ENCODE measurements at regions not wholly inside any gene's neighbourhood (a gene's known extent, or its start where the extent isn't known, plus 50 kb on each side); places are given as distances from the start of the nearest gene placed in this dataset.
"Not testable (repeated sequence)": the region's sequence is repeated elsewhere in the genome, so short reads cannot be mapped to it uniquely, and the experiment has no call there.

DNA sequence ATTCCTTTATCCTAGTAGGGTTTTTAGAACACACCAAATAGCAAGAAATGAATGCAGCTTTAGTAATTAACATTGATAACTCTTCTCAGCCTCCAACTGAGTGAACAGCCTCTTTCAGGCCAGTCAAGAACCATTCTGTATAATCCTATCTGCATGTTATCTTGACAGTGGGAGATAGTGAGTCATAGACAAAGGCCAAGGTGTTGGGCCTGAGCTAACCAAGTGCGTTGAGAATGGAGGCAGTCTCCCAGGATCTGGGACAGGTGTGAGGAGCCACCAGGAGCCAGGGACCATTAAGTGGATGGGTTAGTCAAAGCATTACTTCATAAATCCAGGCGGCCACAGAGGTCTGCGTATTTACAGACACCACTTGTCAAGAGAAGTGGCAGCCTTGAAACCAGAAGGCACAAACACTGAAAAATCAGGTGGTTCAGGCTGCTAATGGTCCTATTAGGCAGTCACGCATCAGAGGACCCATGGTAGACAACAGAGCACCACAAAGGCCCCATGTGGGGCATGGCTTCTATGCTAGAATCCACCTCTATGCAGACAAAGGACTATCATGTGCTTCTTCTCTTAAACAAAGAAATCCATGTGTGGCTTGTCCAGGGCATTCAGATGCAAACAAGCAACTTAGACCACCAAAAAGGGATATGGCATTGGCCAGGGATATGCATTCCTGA, 409.7 kb upstream of the PIK3R1 start:
- Histone ChIP-seq H3K36me3 (ENCODE audit: control insufficient read depth in 2 of 2, insufficient read depth in 2 of 2, low read length in 1 of 2) (no peaks in the 10 kb centered on the region), H3K27me3 (ENCODE audit: control insufficient read depth in 2 of 2, insufficient read depth in 1 of 2, low read length in 1 of 2) (no peaks in the 10 kb centered on the region), H3K27ac (ENCODE audit: low read depth in 1 of 2, low read length in 1 of 2) (no peak overlapping the region), H3K9me3 (ENCODE audit: control insufficient read depth in 2 of 2, insufficient read depth in 1 of 2, low read length in 1 of 2) (no peaks in the 10 kb centered on the region), H3K4me3 (ENCODE audit: low read length in 2 of 2) (no peak overlapping the region), H3K4me1 (ENCODE audit: control insufficient read depth in 2 of 2, insufficient read depth in 2 of 2, low read length in 2 of 2) (no peaks in the 10 kb centered on the region)
- no peak for DNase-seq (ENCODE audit: low read depth in 6 of 9, low spot score in 9 of 9)
- 98% methylated on average over 4 of the region's 4 CpGs for WGBS

DNA sequence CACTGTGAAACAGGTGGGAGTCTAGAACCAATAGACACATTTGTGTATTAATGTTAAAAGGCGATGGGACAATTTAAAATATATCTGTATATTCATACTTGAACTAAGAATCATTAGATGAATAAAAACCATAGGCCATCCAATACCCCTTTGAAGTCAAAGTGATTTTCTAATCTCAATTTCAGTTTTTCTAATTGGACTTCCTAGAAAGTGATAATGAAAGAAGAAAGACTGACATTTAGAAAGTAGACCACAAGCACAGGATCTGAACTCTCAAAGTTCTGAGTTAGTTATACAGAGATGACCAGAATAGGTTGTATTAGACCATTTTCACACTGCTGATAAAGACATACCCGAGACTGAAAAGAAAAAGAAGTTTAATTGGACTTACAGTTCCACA, 412.8 kb upstream of the PIK3R1 start:
- Histone ChIP-seq H3K27ac (ENCODE audit: low read depth in 1 of 2, low read length in 1 of 2) (no peak overlapping the region), H3K9me3 (ENCODE audit: control insufficient read depth in 2 of 2, insufficient read depth in 1 of 2, low read length in 1 of 2) (no peaks in the 10 kb centered on the region), H3K27me3 (ENCODE audit: control insufficient read depth in 2 of 2, insufficient read depth in 1 of 2, low read length in 1 of 2) (no peaks in the 10 kb centered on the region), H3K36me3 (ENCODE audit: control insufficient read depth in 2 of 2, insufficient read depth in 2 of 2, low read length in 1 of 2) (no peaks in the 10 kb centered on the region), H3K4me3 (ENCODE audit: low read length in 2 of 2) (no peak overlapping the region), H3K4me1 (ENCODE audit: control insufficient read depth in 2 of 2, insufficient read depth in 2 of 2, low read length in 2 of 2) (no peaks in the 10 kb centered on the region)
- DNase-seq (ENCODE audit: low read depth in 6 of 9, low spot score in 9 of 9): no peak
- WGBS: 93% methylated on average over 2 of the region's 2 CpGs

DNA sequence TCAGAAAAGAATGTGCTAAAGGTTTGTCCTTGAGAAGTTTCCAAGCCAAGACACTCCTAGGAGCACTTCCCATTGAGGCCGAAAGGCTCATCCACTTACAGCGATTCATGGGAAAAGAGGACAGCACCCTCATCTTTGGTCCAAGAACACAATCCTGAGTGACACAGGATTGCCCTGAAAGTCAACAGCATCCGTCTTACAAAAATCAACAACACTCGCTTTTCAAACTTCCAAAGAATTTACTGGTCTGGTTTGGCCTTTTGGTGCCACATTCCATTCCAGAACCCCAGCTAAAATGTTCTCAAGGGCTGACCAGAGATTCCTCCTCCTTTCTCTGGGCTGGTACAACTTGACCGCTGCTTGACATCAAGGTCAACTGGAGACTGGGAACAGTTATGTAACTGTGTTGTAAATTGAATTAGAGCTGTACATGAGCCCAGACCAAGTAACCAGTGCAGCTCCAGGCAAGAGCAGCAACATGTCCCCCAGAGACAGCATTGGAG, 415.8 kb upstream of the PIK3R1 start:
- no peak overlapping the region for H3K27ac ChIP-seq (ENCODE audit: low read depth in 1 of 2, low read length in 1 of 2)
- peaks cover 0 to 2% of the 10 kb centered on the region in 2 donors for H3K9me3 ChIP-seq (ENCODE audit: control insufficient read depth in 2 of 2, insufficient read depth in 1 of 2, low read length in 1 of 2)
- DNase-seq (ENCODE audit: low read depth in 6 of 9, low spot score in 9 of 9): no peak
- no peaks in the 10 kb centered on the region for H3K27me3 ChIP-seq (ENCODE audit: control insufficient read depth in 2 of 2, insufficient read depth in 1 of 2, low read length in 1 of 2)
- 95% methylated on average over 5 of the region's 5 CpGs for WGBS
- no peaks in the 10 kb centered on the region for H3K4me1 ChIP-seq (ENCODE audit: control insufficient read depth in 2 of 2, insufficient read depth in 2 of 2, low read length in 2 of 2)
- H3K4me3 ChIP-seq (ENCODE audit: low read length in 2 of 2): no peak overlapping the region
- no peaks in the 10 kb centered on the region for H3K36me3 ChIP-seq (ENCODE audit: control insufficient read depth in 2 of 2, insufficient read depth in 2 of 2, low read length in 1 of 2)

DNA sequence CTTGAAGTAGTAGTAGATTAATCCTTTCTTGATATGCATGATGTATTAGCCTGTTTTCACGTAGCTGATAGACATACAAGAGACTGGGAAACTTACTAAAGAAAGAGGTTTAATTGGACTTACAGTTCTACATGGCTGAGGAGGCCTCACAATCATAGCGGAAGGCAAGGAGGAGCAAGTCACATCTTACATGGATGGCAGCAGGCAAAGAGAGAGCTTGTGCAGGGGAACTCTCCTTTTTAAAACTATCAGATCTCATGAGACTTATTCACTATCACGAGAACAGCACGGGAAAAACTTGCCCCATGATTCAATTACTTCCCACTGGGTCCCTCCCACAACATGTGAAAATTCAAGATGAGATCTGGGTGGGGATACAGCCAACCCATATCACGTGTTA, 417.1 kb upstream of the PIK3R1 start:
- WGBS: 89% methylated on average over 5 of the region's 5 CpGs

DNA sequence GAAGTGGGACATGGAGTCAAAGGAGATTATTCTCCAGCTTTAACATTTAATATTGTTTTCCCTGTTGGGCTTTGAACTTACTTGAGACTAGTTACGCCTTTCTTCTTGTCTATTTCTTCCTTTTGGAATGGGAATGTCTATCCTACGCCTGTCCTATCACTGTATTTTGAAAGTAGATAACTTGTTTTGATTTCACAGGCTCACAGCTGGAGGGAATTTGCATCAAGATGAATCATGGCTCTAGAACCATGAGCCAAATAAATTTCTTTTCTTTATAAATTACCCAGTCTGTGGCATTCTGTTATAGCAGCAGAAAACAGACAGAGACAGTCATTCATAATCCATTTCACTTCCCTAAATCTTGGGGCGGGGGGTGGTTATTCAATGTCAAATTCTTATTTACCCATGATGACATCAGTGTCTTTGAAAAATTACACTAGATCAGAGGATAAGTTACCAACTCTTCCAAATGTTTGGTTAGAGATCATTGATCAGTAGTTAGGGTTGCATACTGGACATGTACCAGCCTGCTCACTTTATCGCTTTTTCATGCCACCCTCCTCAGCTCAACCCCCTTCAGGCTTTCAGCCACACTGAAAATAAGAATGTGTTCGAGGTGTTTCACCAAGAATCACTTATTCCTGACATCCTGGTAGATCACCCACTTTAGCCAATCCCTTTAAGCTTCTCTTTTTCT, 419.6 kb upstream of the PIK3R1 start:
- no peak overlapping the region for H3K4me3 ChIP-seq (ENCODE audit: low read length in 2 of 2)
- H3K9me3 ChIP-seq (ENCODE audit: control insufficient read depth in 2 of 2, insufficient read depth in 1 of 2, low read length in 1 of 2): peaks cover 0 to 2% of the 10 kb centered on the region in 2 donors
- no peak overlapping the region for H3K27ac ChIP-seq (ENCODE audit: low read depth in 1 of 2, low read length in 1 of 2)
- DNase-seq (ENCODE audit: low read depth in 6 of 9, low spot score in 9 of 9): no peak
- no peaks in the 10 kb centered on the region for H3K4me1 ChIP-seq (ENCODE audit: control insufficient read depth in 2 of 2, insufficient read depth in 2 of 2, low read length in 2 of 2)
- 95% methylated on average over 5 of the region's 5 CpGs for WGBS
- H3K36me3 ChIP-seq (ENCODE audit: control insufficient read depth in 2 of 2, insufficient read depth in 2 of 2, low read length in 1 of 2): no peaks in the 10 kb centered on the region
- no peaks in the 10 kb centered on the region for H3K27me3 ChIP-seq (ENCODE audit: control insufficient read depth in 2 of 2, insufficient read depth in 1 of 2, low read length in 1 of 2)

More for the DNA sequence above, 417.1 kb upstream of the PIK3R1 start:
- not testable (repeated sequence) for H3K27me3 ChIP-seq (ENCODE audit: control insufficient read depth in 2 of 2, insufficient read depth in 1 of 2, low read length in 1 of 2); H3K27ac ChIP-seq (ENCODE audit: low read depth in 1 of 2, low read length in 1 of 2); H3K4me3 ChIP-seq (ENCODE audit: low read length in 2 of 2); DNase-seq (ENCODE audit: low read depth in 6 of 9, low spot score in 9 of 9); H3K4me1 ChIP-seq (ENCODE audit: control insufficient read depth in 2 of 2, insufficient read depth in 2 of 2, low read length in 2 of 2); H3K9me3 ChIP-seq (ENCODE audit: control insufficient read depth in 2 of 2, insufficient read depth in 1 of 2, low read length in 1 of 2); H3K36me3 ChIP-seq (ENCODE audit: control insufficient read depth in 2 of 2, insufficient read depth in 2 of 2, low read length in 1 of 2)

DNA sequence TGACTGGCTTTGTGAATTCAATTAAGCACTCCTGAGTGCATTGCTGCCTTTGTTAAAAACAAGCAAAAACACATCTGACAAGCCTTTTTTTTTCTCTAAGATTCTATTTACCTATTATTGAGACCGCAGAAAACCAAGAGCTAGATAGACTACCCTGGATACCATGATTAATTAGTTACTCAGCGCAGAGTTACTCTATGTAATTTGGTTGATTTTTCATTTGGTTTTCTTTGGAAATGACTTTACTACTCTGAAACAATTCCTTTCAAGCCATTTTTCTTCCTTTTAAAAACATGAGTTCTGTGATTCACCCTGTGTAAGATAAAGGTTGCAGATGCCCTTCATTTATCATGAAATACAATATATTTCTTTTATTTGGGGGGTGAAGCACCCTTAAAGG, 421.6 kb upstream of the PIK3R1 start:
- Histone ChIP-seq H3K27ac (ENCODE audit: low read depth in 1 of 2, low read length in 1 of 2) (no peak overlapping the region), H3K36me3 (ENCODE audit: control insufficient read depth in 2 of 2, insufficient read depth in 2 of 2, low read length in 1 of 2) (no peaks in the 10 kb centered on the region), H3K27me3 (ENCODE audit: control insufficient read depth in 2 of 2, insufficient read depth in 1 of 2, low read length in 1 of 2) (no peaks in the 10 kb centered on the region), H3K4me1 (ENCODE audit: control insufficient read depth in 2 of 2, insufficient read depth in 2 of 2, low read length in 2 of 2) (no peaks in the 10 kb centered on the region), H3K4me3 (ENCODE audit: low read length in 2 of 2) (no peak overlapping the region), H3K9me3 (ENCODE audit: control insufficient read depth in 2 of 2, insufficient read depth in 1 of 2, low read length in 1 of 2) (peaks cover 0 to 2% of the 10 kb centered on the region in 2 donors)
- DNase-seq (ENCODE audit: low read depth in 6 of 9, low spot score in 9 of 9): no peak
- over 99% methylated on average over 2 of the region's 2 CpGs for WGBS

DNA sequence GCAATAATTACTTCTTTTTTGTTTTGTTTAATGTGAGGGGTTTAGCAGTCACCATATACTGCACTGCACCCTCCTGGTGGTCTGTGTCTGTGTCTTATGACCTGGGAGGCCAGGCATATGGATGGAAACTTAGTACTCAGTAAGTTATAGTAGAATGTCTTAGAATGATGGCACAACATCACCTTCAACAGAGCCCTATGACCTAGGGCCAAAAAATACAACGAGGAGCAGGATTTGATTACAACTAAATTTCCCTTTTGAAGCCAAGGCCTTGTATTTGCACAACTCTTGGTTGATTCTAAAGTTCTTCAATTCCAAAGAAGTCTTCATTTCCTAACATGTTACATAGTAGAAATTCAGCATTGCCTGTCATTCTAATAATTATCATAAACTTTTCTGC, 422.1 kb upstream of the PIK3R1 start:
- no peak overlapping the region for H3K27ac ChIP-seq (ENCODE audit: low read depth in 1 of 2, low read length in 1 of 2)
- H3K9me3 ChIP-seq (ENCODE audit: control insufficient read depth in 2 of 2, insufficient read depth in 1 of 2, low read length in 1 of 2): peaks cover 0 to 2% of the 10 kb centered on the region in 2 donors
- no peaks in the 10 kb centered on the region for H3K4me1 ChIP-seq (ENCODE audit: control insufficient read depth in 2 of 2, insufficient read depth in 2 of 2, low read length in 2 of 2)
- H3K27me3 ChIP-seq (ENCODE audit: control insufficient read depth in 2 of 2, insufficient read depth in 1 of 2, low read length in 1 of 2): no peaks in the 10 kb centered on the region
- no peak for DNase-seq (ENCODE audit: low read depth in 6 of 9, low spot score in 9 of 9)
- 94% methylated on average over 1 of the region's 1 CpG for WGBS
- no peaks in the 10 kb centered on the region for H3K36me3 ChIP-seq (ENCODE audit: control insufficient read depth in 2 of 2, insufficient read depth in 2 of 2, low read length in 1 of 2)
- no peak overlapping the region for H3K4me3 ChIP-seq (ENCODE audit: low read length in 2 of 2)

DNA sequence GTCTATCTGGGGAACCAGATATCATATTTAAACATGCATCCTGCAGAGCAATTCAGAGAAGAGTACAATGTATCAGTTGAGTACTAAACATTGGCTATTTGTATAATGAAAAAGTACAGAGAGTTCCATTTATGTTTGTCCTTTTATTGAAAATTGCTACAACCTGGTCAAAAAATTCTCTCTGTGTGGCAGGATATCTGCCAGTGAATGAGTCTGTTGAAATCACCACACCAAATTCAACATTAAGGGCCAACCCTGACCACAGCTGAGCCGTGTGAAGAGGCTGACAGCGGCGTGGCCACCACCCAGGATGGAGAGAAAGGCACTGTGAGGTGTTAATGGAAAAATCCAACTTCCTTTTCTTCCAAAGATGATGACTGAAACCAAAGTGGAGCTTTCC, 422.7 kb upstream of the PIK3R1 start:
- no peaks in the 10 kb centered on the region for H3K4me1 ChIP-seq (ENCODE audit: control insufficient read depth in 2 of 2, insufficient read depth in 2 of 2, low read length in 2 of 2)
- no peaks in the 10 kb centered on the region for H3K36me3 ChIP-seq (ENCODE audit: control insufficient read depth in 2 of 2, insufficient read depth in 2 of 2, low read length in 1 of 2)
- DNase-seq (ENCODE audit: low read depth in 6 of 9, low spot score in 9 of 9): no peak
- no peak overlapping the region for H3K27ac ChIP-seq (ENCODE audit: low read depth in 1 of 2, low read length in 1 of 2)
- peaks cover 0 to 2% of the 10 kb centered on the region in 2 donors for H3K9me3 ChIP-seq (ENCODE audit: control insufficient read depth in 2 of 2, insufficient read depth in 1 of 2, low read length in 1 of 2)
- no peaks in the 10 kb centered on the region for H3K27me3 ChIP-seq (ENCODE audit: control insufficient read depth in 2 of 2, insufficient read depth in 1 of 2, low read length in 1 of 2)
- no peak overlapping the region for H3K4me3 ChIP-seq (ENCODE audit: low read length in 2 of 2)
- WGBS: 89% methylated on average over 3 of the region's 3 CpGs

DNA sequence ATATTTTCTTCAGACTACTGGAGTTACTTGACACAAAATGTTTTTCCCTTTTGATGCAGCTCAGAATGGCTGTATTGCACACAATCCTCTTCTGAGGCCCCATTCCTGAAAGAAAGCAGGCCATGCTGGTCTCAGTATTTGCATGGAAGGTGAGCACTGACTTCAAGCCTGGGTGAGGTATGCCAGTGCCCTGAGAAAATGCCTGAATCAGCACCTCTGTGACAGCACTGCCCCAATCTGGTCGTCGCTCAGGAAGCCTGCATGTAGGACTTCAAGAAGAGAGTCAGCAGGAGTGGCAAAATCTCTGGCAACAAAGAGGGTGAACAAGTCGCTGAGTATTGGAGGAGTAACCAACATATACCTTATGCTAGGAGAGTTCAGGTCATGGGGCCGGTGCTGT, 425.2 kb upstream of the PIK3R1 start:
- no peak for DNase-seq (ENCODE audit: low read depth in 6 of 9, low spot score in 9 of 9)
- Histone ChIP-seq H3K27ac (ENCODE audit: low read depth in 1 of 2, low read length in 1 of 2) (no peak overlapping the region), H3K27me3 (ENCODE audit: control insufficient read depth in 2 of 2, insufficient read depth in 1 of 2, low read length in 1 of 2) (no peaks in the 10 kb centered on the region), H3K9me3 (ENCODE audit: control insufficient read depth in 2 of 2, insufficient read depth in 1 of 2, low read length in 1 of 2) (no peaks in the 10 kb centered on the region), H3K4me1 (ENCODE audit: control insufficient read depth in 2 of 2, insufficient read depth in 2 of 2, low read length in 2 of 2) (no peaks in the 10 kb centered on the region), H3K4me3 (ENCODE audit: low read length in 2 of 2) (no peak overlapping the region), H3K36me3 (ENCODE audit: control insufficient read depth in 2 of 2, insufficient read depth in 2 of 2, low read length in 1 of 2) (no peaks in the 10 kb centered on the region)
- 83% methylated on average over 4 of the region's 4 CpGs for WGBS

Measured in thymus (tissue), 11 donors.